ENCODE measurements at regions not wholly inside any gene's neighbourhood (a gene's known extent, or its start where the extent isn't known, plus 50 kb on each side); places are given as distances from the start of the nearest gene placed in this dataset.

GRCh38 chr13:76808927-76809326 lies 77.3 kb downstream of the KCTD12 start (continued):
- no peak for TF ChIP-seq BACH1 (IDR thresholded peaks at IDR 0.05; ENCODE audit: low read length)
- TF ChIP-seq SP1 (IDR thresholded peaks at IDR 0.05; ENCODE audit: low read depth, low read length), result no peak
- no peak for TF ChIP-seq SP4 (IDR thresholded peaks at IDR 0.05; ENCODE audit: low read length)
- TF ChIP-seq MAFK (IDR thresholded peaks at IDR 0.05; ENCODE audit: low read depth, low read length), result no peak

Measured in H1 (cell line).